HCT116 (cell line): ENCODE measurements at regions not wholly inside any gene's neighbourhood (a gene's known extent, or its start where the extent isn't known, plus 50 kb on each side); places are given as distances from the start of the nearest gene placed in this dataset.

Source experiments
- CTCF ChIP-seq, 3 experiments: fragments of 200-600 bp in 1 of 3; sonication (generic) in 1 of 3; IDR thresholded peaks in 2 of 3; conservative IDR thresholded peaks in 1 of 3; 2 replicates each; pipeline ENCODE4 v1.5.1; 2012 to 2017; ENCODE audit warnings: low read depth in 2 of 3, low read length in 2 of 3, antibody characterized with exemption in 1 of 3, borderline replicate concordance in 1 of 3, control low read depth in 1 of 3, mild to moderate bottlenecking in 1 of 3, mixed read lengths in 1 of 3, mixed run types in 1 of 3, moderate library complexity in 1 of 3; ENCODE audit not compliant: insufficient read depth in 1 of 3
- EGR1 ChIP-seq: IDR thresholded peaks from 2 replicates; pipeline ENCODE4 v1.6.1; 2012; ENCODE audit warnings: low read depth
- EZH2 ChIP-seq: fragments of 200-600 bp; sonication (generic); IDR thresholded peaks from 2 replicates; pipeline ENCODE4 v1.6.1; 2017; ENCODE audit warnings: antibody characterized with exemption, mixed run types
- EZH2phosphoT487 ChIP-seq: fragments of 200-600 bp; IDR thresholded peaks from 2 replicates; pipeline ENCODE4 v1.6.1; 2018; ENCODE audit warnings: antibody characterized with exemption, borderline replicate concordance
- MAX ChIP-seq: IDR thresholded peaks from 2 replicates; pipeline ENCODE4 v1.6.1; 2012
- POLR2A ChIP-seq: IDR thresholded peaks from 2 replicates; pipeline ENCODE4 v1.7.0; 2011; ENCODE audit warnings: borderline replicate concordance; ENCODE audit not compliant: insufficient read depth, insufficient read length; ENCODE audit errors: extremely low read depth
- POLR2AphosphoS5 ChIP-seq: IDR thresholded peaks from 2 replicates; pipeline ENCODE4 v1.6.1; 2011; ENCODE audit warnings: mild to moderate bottlenecking, low read depth, low read length, moderate library complexity
- RAD21 ChIP-seq: IDR thresholded peaks from 2 replicates; pipeline ENCODE4 v1.6.1; 2012; ENCODE audit warnings: low read depth, mild to moderate bottlenecking
- SIN3A ChIP-seq: IDR thresholded peaks from 2 replicates; pipeline ENCODE4 v1.6.1; 2012; ENCODE audit warnings: low read depth
- TCF7L2 ChIP-seq: IDR thresholded peaks from 2 replicates; pipeline ENCODE4 v1.7.0; 2011; ENCODE audit warnings: borderline replicate concordance, inconsistent platforms; ENCODE audit not compliant: insufficient read depth, insufficient read length; ENCODE audit errors: extremely low read depth
- YY1 ChIP-seq: IDR thresholded peaks from 2 replicates; pipeline ENCODE4 v1.6.1; 2011; ENCODE audit warnings: low read length, low read depth, moderate library complexity, mild to moderate bottlenecking; ENCODE audit not compliant: insufficient replicate concordance; ENCODE audit errors: extremely low read depth
- ZFX ChIP-seq: fragments of 450-650 bp; IDR thresholded peaks from 2 replicates; pipeline ENCODE4 v1.6.1; 2017
- ZNF274 ChIP-seq: fragments of 200-500 bp; sonication (Bioruptor generic); IDR thresholded peaks from 2 replicates; pipeline ENCODE4 v1.6.1; 2014; ENCODE audit warnings: mild to moderate bottlenecking, low read depth, low read length, inconsistent platforms
- TF ChIP-seq, protein P1 (sequence below): IDR thresholded peaks from 2 replicates; pipeline ENCODE4 v1.6.1; 2011; ENCODE audit warnings: mild to moderate bottlenecking, low read length, moderate library complexity; ENCODE audit not compliant: insufficient replicate concordance; ENCODE audit errors: extremely low read depth

DNA sequence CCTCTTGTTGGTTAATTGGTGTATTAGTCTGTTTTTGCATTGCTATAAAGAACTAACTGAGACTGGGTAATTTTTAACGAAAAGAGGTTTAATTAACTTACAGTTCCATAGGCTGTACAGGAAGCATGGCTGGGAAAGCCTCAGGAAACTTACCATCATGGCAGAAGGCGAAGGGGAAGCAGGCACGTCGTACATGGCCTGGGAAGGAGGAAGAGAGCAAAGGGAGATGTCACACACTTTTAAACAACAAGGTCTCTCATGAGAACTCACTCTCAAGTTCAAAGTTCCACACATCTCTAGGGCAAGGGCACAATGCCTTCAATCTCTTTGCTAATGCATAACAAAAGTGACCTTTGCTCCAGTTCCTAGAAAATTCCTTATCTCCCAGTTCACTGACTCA lies 125.0 kb upstream of the IRX5 start:
- TF ChIP-seq EZH2 (no peak), POLR2AphosphoS5 (no peak), POLR2A (no peak), CTCF (IDR thresholded peaks at IDR 0.05 in 2 of 3, conservative IDR thresholded peaks at IDR 0.05 in 1 of 3; ENCODE audit: borderline replicate concordance in 1 of 3, insufficient read depth in 1 of 3, low read depth in 2 of 3, low read length in 2 of 3) (no peak), SIN3A (no peak), MAX (no peak), ZNF274 (no peak), YY1 (no peak), ZFX (no peak), RAD21 (no peak), TCF7L2 (no peak), EZH2phosphoT487 (no peak), EGR1 (no peak)
- TF ChIP-seq, protein P1, sequence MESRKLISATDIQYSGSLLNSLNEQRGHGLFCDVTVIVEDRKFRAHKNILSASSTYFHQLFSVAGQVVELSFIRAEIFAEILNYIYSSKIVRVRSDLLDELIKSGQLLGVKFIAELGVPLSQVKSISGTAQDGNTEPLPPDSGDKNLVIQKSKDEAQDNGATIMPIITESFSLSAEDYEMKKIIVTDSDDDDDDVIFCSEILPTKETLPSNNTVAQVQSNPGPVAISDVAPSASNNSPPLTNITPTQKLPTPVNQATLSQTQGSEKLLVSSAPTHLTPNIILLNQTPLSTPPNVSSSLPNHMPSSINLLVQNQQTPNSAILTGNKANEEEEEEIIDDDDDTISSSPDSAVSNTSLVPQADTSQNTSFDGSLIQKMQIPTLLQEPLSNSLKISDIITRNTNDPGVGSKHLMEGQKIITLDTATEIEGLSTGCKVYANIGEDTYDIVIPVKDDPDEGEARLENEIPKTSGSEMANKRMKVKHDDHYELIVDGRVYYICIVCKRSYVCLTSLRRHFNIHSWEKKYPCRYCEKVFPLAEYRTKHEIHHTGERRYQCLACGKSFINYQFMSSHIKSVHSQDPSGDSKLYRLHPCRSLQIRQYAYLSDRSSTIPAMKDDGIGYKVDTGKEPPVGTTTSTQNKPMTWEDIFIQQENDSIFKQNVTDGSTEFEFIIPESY: no peak
